Non-pigmented ciliary epithelial cell (primary cell): ENCODE measurements at regions not wholly inside any gene's neighbourhood (a gene's known extent, or its start where the extent isn't known, plus 50 kb on each side); places are given as distances from the start of the nearest gene placed in this dataset.
"Not testable (repeated sequence)": the region's sequence is repeated elsewhere in the genome, so short reads cannot be mapped to it uniquely, and the experiment has no call there.

Source experiments
- DNase-seq: peaks from one replicate; pipeline ENCODE4 v3.0.0-alpha.2; 2010; ENCODE audit warnings: low read depth

- not testable (repeated sequence) for DNase-seq
These were observed 140.9 kb upstream of the GOLGA6L4 start for GRCh38 chr15:84094720-84095119.

- not testable (repeated sequence) for DNase-seq
These were observed 138.5 kb upstream of the GOLGA6L4 start for GRCh38 chr15:84097053-84097452.

- no peak for DNase-seq
These were observed 137.0 kb upstream of the GOLGA6L4 start for GRCh38 chr15:84098604-84099003.

GRCh38 chr15:84099181-84099580 is 136.4 kb upstream of the GOLGA6L4 start:
- no peak for DNase-seq

- no peak for DNase-seq
These were observed 132.2 kb upstream of the GOLGA6L4 start for GRCh38 chr15:84103345-84103744.

- no peak for DNase-seq
These were observed 130.7 kb upstream of the GOLGA6L4 start for GRCh38 chr15:84104853-84105252.

GRCh38 chr15:84108728-84109127 is 126.8 kb upstream of the GOLGA6L4 start:
- no peak for DNase-seq

- DNase-seq, result no peak
These were observed 124.0 kb upstream of the GOLGA6L4 start for GRCh38 chr15:84111575-84111974.

- DNase-seq, result no peak
These were observed 123.5 kb upstream of the GOLGA6L4 start for GRCh38 chr15:84112025-84112424.

GRCh38 chr15:84113919-84114318 is 121.7 kb upstream of the GOLGA6L4 start:
- no peak for DNase-seq

GRCh38 chr15:84114680-84115079 is 120.9 kb upstream of the GOLGA6L4 start:
- not testable (repeated sequence) for DNase-seq

- DNase-seq, result not testable (repeated sequence)
These were observed 116.2 kb upstream of the GOLGA6L4 start for GRCh38 chr15:84119351-84119750.

GRCh38 chr15:84120903-84121302 is 114.7 kb upstream of the GOLGA6L4 start:
- not testable (repeated sequence) for DNase-seq

- DNase-seq, result not testable (repeated sequence)
These were observed 106.9 kb upstream of the GOLGA6L4 start for GRCh38 chr15:84128706-84129105.

- not testable (repeated sequence) for DNase-seq
These were observed 105.3 kb upstream of the GOLGA6L4 start for GRCh38 chr15:84130098-84130831.

GRCh38 chr15:84135931-84136456 is 99.6 kb upstream of the GOLGA6L4 start:
- not testable (repeated sequence) for DNase-seq

- DNase-seq, result peak; percentile 46
These were observed 92.7 kb upstream of the GOLGA6L4 start for GRCh38 chr15:84142888-84143337.

GRCh38 chr15:84143753-84144314 is 91.7 kb upstream of the GOLGA6L4 start:
- no peak for DNase-seq

GRCh38 chr15:84144946-84145345 is 90.6 kb upstream of the GOLGA6L4 start:
- not testable (repeated sequence) for DNase-seq

GRCh38 chr15:84146299-84146698 is 89.3 kb upstream of the GOLGA6L4 start:
- DNase-seq, result not testable (repeated sequence)

GRCh38 chr15:84147307-84147706 is 88.3 kb upstream of the GOLGA6L4 start:
- not testable (repeated sequence) for DNase-seq

- no peak for DNase-seq
These were observed 84.2 kb upstream of the GOLGA6L4 start for GRCh38 chr15:84151205-84151931.
